Small intestine (tissue), 7 donors: ENCODE measurements at regions not wholly inside any gene's neighbourhood (a gene's known extent, or its start where the extent isn't known, plus 50 kb on each side); places are given as distances from the start of the nearest gene placed in this dataset.
A peak's percentile ranks its signal among the peaks of the same experiment; 100 is the strongest.

Experiments
- DNase-seq, 2 donors: peaks; one replicate each; pipeline versions ENCODE4 v3.0.0 to v3.0.0-alpha.2; 2013
- FAIRE-seq: peaks from 2 replicates; lab custom pipeline; 2012; peaks lifted over from hg19 to GRCh38; lab: Jason Lieb, UNC
- H3K27ac ChIP-seq, 3 donors: one replicate each; pipeline ENCODE4 v1.5.1; 2013; ENCODE audit warnings: low read length in 2 of 3, mild to moderate bottlenecking in 2 of 3, control low read depth in 1 of 3, inconsistent platforms in 1 of 3, low read depth in 1 of 3, moderate library complexity in 1 of 3
- H3K27me3 ChIP-seq, 3 donors: one replicate each; pipeline ENCODE4 v1.6.1; 2013; ENCODE audit warnings: low read length in 3 of 3, inconsistent platforms in 1 of 3; ENCODE audit not compliant: control insufficient read depth in 3 of 3, insufficient read depth in 3 of 3
- H3K36me3 ChIP-seq, 3 donors: one replicate each; pipeline ENCODE4 v1.6.1; 2013; ENCODE audit warnings: low read length in 3 of 3, inconsistent platforms in 1 of 3, low read depth in 1 of 3, mild to moderate bottlenecking in 1 of 3, moderate library complexity in 1 of 3; ENCODE audit not compliant: control insufficient read depth in 3 of 3, insufficient read depth in 2 of 3
- H3K4me1 ChIP-seq, 3 donors: one replicate each; pipeline ENCODE4 v1.6.1; 2013; ENCODE audit warnings: low read length in 2 of 3, inconsistent platforms in 1 of 3, low read depth in 1 of 3, mild to moderate bottlenecking in 1 of 3, moderate library complexity in 1 of 3; ENCODE audit not compliant: control insufficient read depth in 3 of 3, insufficient read depth in 2 of 3
- H3K4me3 ChIP-seq, 3 donors: one replicate each; pipeline ENCODE4 v1.5.1; 2013; ENCODE audit warnings: low read length in 3 of 3, control low read depth in 1 of 3, inconsistent platforms in 1 of 3, low read depth in 1 of 3, mild to moderate bottlenecking in 1 of 3, moderate library complexity in 1 of 3
- H3K9me3 ChIP-seq, 2 donors: one replicate each; pipeline ENCODE4 v1.6.1; 2013; ENCODE audit warnings: low read depth in 1 of 2, low read length in 1 of 2; ENCODE audit not compliant: control insufficient read depth in 2 of 2, insufficient read depth in 1 of 2
- WGBS, 3 donors: extraction: QIAGEN DNeasy Blood & Tissue Kit; methylation state at CpG; one replicate each; pipeline ENCODE4 v1.1.7; 2013; 5-methylcytosine and 5-hydroxymethylcytosine counted together
- donor health status: healthy with polysubstance abuse.
- donor health status: control.
- donor health status: control.
- donor health status: Bipolar disorder and iron deficiency.
- donor health status: healthy.

- 89 to 97% (median 94%) methylated on average over 3 of the region's 3 CpGs for WGBS, 3 donors
- DNase-seq (no peak), FAIRE-seq (no peak)
- no peaks in the 10 kb centered on the region for H3K27me3 ChIP-seq
- no peaks in the 10 kb centered on the region for H3K9me3 ChIP-seq
- no peaks in the 10 kb centered on the region for H3K36me3 ChIP-seq
- H3K4me3 ChIP-seq = no peak overlapping the region
- H3K27ac ChIP-seq = no peak overlapping the region
- H3K4me1 ChIP-seq = no peaks in the 10 kb centered on the region
These were observed 983.4 kb downstream of the ROBO2 start for GRCh38 chr3:78023257-78023656.

GRCh38 chr3:78025916-78026315 lies 986.0 kb downstream of the ROBO2 start:
- Histone ChIP-seq H3K4me1 (no peaks in the 10 kb centered on the region), H3K27me3 (no peaks in the 10 kb centered on the region), H3K9me3 (peaks cover 0 to 3% of the 10 kb centered on the region in 2 donors), H3K36me3 (no peaks in the 10 kb centered on the region), H3K27ac (no peak overlapping the region), H3K4me3 (no peak overlapping the region)
- WGBS, 3 donors = 81 to 89% (median 82%) methylated on average over 5 of the region's 5 CpGs
- DNase-seq (no peak), FAIRE-seq (no peak)

GRCh38 chr3:78026318-78026828 lies 986.5 kb downstream of the ROBO2 start:
- DNase-seq = no peak
- FAIRE-seq = no peak
- WGBS, 3 donors = 92 to 93% (median 93%) methylated on average over 1 of the region's 1 CpG

GRCh38 chr3:78029775-78030174 lies 989.9 kb downstream of the ROBO2 start:
- Histone ChIP-seq H3K27ac (no peak overlapping the region), H3K36me3 (no peaks in the 10 kb centered on the region), H3K4me1 (no peaks in the 10 kb centered on the region), H3K27me3 (no peaks in the 10 kb centered on the region), H3K9me3 (peaks cover 0 to 3% of the 10 kb centered on the region in 2 donors), H3K4me3 (no peak overlapping the region)
- no peak for FAIRE-seq
- WGBS, 3 donors = 93 to 96% (median 94%) methylated on average over 36 to 39 of the region's 39 CpGs
- DNase-seq = no peak

More at GRCh38 chr3:78026318-78026828, 986.5 kb downstream of the ROBO2 start:
- H3K36me3 ChIP-seq = no peaks in the 10 kb centered on the region
- H3K9me3 ChIP-seq = peaks cover 0 to 3% of the 10 kb centered on the region in 2 donors
- H3K27me3 ChIP-seq = no peaks in the 10 kb centered on the region
- H3K4me1 ChIP-seq = no peaks in the 10 kb centered on the region
- H3K27ac ChIP-seq = no peak overlapping the region
- no peak overlapping the region for H3K4me3 ChIP-seq

GRCh38 chr3:78035131-78035641 lies 995.3 kb downstream of the ROBO2 start:
- no peak for DNase-seq
- Histone ChIP-seq H3K4me1 (no peaks in the 10 kb centered on the region), H3K4me3 (no peak overlapping the region), H3K36me3 (no peaks in the 10 kb centered on the region), H3K27me3 (no peaks in the 10 kb centered on the region), H3K9me3 (no peaks in the 10 kb centered on the region), H3K27ac (no peak overlapping the region)
- 24 to 29% (median 27%) methylated on average over 7 of the region's 7 CpGs for WGBS, 3 donors
- no peak for FAIRE-seq

GRCh38 chr3:78041486-78041885 lies 1001.6 kb downstream of the ROBO2 start:
- H3K36me3 ChIP-seq = no peaks in the 10 kb centered on the region
- no peaks in the 10 kb centered on the region for H3K27me3 ChIP-seq
- 68 to 84% (median 76%) methylated on average over 1 of the region's 1 CpG for WGBS, 3 donors
- FAIRE-seq (no peak), DNase-seq (no peak)
- no peak overlapping the region for H3K4me3 ChIP-seq
- H3K27ac ChIP-seq = no peak overlapping the region
- no peaks in the 10 kb centered on the region for H3K4me1 ChIP-seq
- no peaks in the 10 kb centered on the region for H3K9me3 ChIP-seq

GRCh38 chr3:78046566-78046965 lies 1006.7 kb downstream of the ROBO2 start:
- 81 to 87% (median 85%) methylated on average over 6 of the region's 6 CpGs for WGBS, 3 donors
- FAIRE-seq (no peak), DNase-seq (no peak)
- Histone ChIP-seq H3K36me3 (no peaks in the 10 kb centered on the region), H3K27ac (no peak overlapping the region), H3K27me3 (no peaks in the 10 kb centered on the region), H3K4me3 (no peak overlapping the region), H3K9me3 (no peaks in the 10 kb centered on the region), H3K4me1 (no peaks in the 10 kb centered on the region)

GRCh38 chr3:78048698-78049097 lies 1008.8 kb downstream of the ROBO2 start:
- Histone ChIP-seq H3K4me3 (no peak overlapping the region), H3K4me1 (no peaks in the 10 kb centered on the region), H3K9me3 (no peaks in the 10 kb centered on the region), H3K27ac (no peak overlapping the region), H3K27me3 (no peaks in the 10 kb centered on the region), H3K36me3 (no peaks in the 10 kb centered on the region)
- peak in 1 of 2 donors; percentile 29 for DNase-seq
- FAIRE-seq = no peak
- WGBS, 3 donors = 6 to 33% (median 23%) methylated on average over 3 of the region's 3 CpGs

- Histone ChIP-seq H3K27ac (no peak overlapping the region), H3K9me3 (no peaks in the 10 kb centered on the region), H3K4me1 (no peaks in the 10 kb centered on the region), H3K36me3 (no peaks in the 10 kb centered on the region), H3K4me3 (no peak overlapping the region), H3K27me3 (no peaks in the 10 kb centered on the region)
- 76 to 88% (median 83%) methylated on average over 4 of the region's 4 CpGs for WGBS, 3 donors
- DNase-seq (no peak), FAIRE-seq (no peak)
These were observed 1009.6 kb downstream of the ROBO2 start for GRCh38 chr3:78049521-78049920.
